ENCODE measurements at regions not wholly inside any gene's neighbourhood (a gene's known extent, or its start where the extent isn't known, plus 50 kb on each side); places are given as distances from the start of the nearest gene placed in this dataset.
"Not testable (repeated sequence)": the region's sequence is repeated elsewhere in the genome, so short reads cannot be mapped to it uniquely, and the experiment has no call there.

- TF ChIP-seq POLR2A (conservative IDR thresholded peaks at IDR 0.05); CTCF (IDR thresholded peaks at IDR 0.05 in 2 of 3, conservative IDR thresholded peaks at IDR 0.05 in 1 of 3; ENCODE audit: insufficient read depth in 2 of 3, low read depth in 1 of 3, low read length in 3 of 3); MAZ (CRISPR knock-in tag; conservative IDR thresholded peaks at IDR 0.05 in 1 of 2, IDR thresholded peaks at IDR 0.05 in 1 of 2); KHSRP (IDR thresholded peaks at IDR 0.05); ZBTB49 (CRISPR knock-in tag; IDR thresholded peaks at IDR 0.05; ENCODE audit: borderline replicate concordance); HDAC6 (IDR thresholded peaks at IDR 0.05; ENCODE audit: low read depth, low read length); MGA (IDR thresholded peaks at IDR 0.05); CBFB (CRISPR knock-in tag; IDR thresholded peaks at IDR 0.05): not testable (repeated sequence)
These were observed 1671.4 kb downstream of the C4orf33 start for GRCh38 chr4:130767384-130767783.
